ENCODE measurements at regions not wholly inside any gene's neighbourhood (a gene's known extent, or its start where the extent isn't known, plus 50 kb on each side); places are given as distances from the start of the nearest gene placed in this dataset.

- Histone ChIP-seq H3K4me1 (no peaks in the 10 kb centered on the region), H3K27ac (no peak overlapping the region), H3K36me3 (no peaks in the 10 kb centered on the region), H3K4me3 (no peak overlapping the region), H3K27me3 (no peaks in the 10 kb centered on the region), H3K9me3 (no peaks in the 10 kb centered on the region)
- FAIRE-seq: no peak
- 69 to 80% methylated on average over 2 of the region's 2 CpGs for WGBS, 2 donors
- DNase-seq: no peak
- intact Hi-C loops (cut with DNase I): no loop called here
- TF ChIP-seq CTCF (IDR thresholded peaks at IDR 0.05): no peak
- no peak for ATAC-seq
Measured at GRCh38 chr6:137733372-137733771, 133.7 kb upstream of the TNFAIP3 start.

DNA sequence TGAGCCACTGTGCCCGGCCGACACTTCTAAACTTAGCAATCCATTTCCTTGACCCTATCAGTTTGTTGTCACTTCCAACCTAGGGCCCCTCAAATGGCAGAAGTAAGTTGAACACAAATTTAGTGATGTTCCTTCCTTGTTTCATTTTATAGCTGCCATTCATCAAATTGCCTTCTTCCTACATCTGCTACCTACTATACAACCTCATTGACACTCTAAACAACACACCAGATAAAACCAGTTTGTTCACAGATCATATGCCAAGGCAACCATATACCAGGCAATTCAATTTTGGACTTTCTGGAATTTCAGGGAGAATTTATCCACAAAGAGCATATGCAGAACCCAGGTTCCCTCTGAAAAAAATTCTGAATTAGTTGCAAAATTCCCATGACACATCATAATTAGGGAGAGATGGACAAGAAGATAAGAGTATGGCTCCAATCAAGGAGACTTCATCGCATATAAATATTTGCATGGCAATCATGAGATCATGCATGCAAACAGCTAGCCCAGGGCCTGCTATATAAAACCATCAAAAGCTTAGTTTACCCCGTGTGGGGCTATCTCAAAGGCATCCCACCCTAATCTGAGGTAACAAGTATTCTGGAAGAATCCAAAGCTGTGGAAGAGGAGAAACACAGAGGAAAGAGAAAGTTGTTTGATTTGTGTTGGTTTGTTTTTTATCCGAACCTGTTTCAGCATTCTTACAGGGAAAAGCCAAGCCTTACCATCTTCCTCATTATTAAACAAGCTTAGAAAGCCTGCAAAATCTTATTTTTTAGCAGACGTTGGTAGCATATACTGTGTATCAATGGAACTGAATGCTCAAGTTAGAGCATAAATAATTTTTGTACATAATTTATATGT, 132.8 kb upstream of the TNFAIP3 start:
- TF ChIP-seq CTCF (IDR thresholded peaks at IDR 0.05): no peak
- no peak for DNase-seq
- Histone ChIP-seq H3K4me1 (no peaks in the 10 kb centered on the region), H3K27me3 (no peaks in the 10 kb centered on the region), H3K4me3 (no peak overlapping the region), H3K27ac (no peak overlapping the region), H3K36me3 (no peaks in the 10 kb centered on the region), H3K9me3 (no peaks in the 10 kb centered on the region)
- intact Hi-C loops (cut with DNase I): no loop called here
- 83 to 91% methylated on average over 6 of the region's 6 CpGs for WGBS, 2 donors
- FAIRE-seq: no peak
- ATAC-seq: no peak

GRCh38 chr6:137734875-137735182, 132.2 kb upstream of the TNFAIP3 start:
- H3K27me3 ChIP-seq: no peaks in the 10 kb centered on the region
- DNase-seq: no peak
- intact Hi-C loops (cut with DNase I): no loop called here
- H3K9me3 ChIP-seq: no peaks in the 10 kb centered on the region
- no peaks in the 10 kb centered on the region for H3K4me1 ChIP-seq
- no peak overlapping the region for H3K27ac ChIP-seq
- peak in 2 of 4 donors; percentile 38 to 61 for ATAC-seq
- no peak overlapping the region for H3K4me3 ChIP-seq
- 78 to 82% methylated on average over 4 of the region's 4 CpGs for WGBS, 2 donors
- FAIRE-seq: no peak
- no peaks in the 10 kb centered on the region for H3K36me3 ChIP-seq
- no peak for TF ChIP-seq CTCF (IDR thresholded peaks at IDR 0.05)

DNA sequence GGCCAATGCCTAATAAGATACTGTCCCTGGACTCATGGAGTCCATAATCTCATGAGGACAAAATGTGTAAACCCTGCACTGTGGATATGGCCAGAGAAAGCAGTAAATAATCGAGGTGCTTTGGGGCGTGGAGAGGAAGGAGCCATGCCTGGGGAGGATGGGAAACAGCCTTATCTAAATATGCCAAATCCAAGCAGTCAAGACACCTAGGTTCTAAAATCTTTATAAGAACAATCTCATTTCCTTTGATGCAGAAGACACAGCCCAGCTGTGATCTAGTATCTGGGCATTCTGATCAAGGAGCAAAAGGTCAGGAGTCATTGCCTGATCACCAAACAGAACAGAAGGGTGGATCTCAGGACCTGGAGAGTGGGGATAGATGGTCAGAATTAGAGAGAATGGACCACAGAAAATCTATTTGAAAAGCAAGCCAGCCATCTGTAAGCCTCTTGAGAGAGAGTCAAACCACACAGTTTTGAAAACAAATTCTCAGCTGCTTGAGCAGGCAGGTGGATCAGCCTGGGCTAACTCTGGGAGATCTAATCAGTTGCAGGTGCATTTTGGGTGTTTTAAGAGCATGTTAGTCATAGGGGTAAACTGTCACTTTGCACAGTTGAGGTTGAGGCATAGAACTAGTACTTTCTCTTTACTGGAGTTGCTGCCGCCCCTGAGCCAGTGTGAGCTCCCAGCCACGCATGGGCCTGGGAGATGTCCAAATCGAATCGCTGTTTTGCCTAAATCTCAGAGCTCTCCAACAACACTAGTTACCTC, 130.8 kb upstream of the TNFAIP3 start:
- 68 to 87% methylated on average over 6 of the region's 6 CpGs for WGBS, 2 donors
- FAIRE-seq (no peak), DNase-seq (no peak), ATAC-seq (no peak)
- no peaks in the 10 kb centered on the region for H3K27me3 ChIP-seq
- no peak for TF ChIP-seq CTCF (IDR thresholded peaks at IDR 0.05)
- H3K27ac ChIP-seq: no peak overlapping the region
- intact Hi-C loops (cut with DNase I): no loop called here
- H3K36me3 ChIP-seq: no peaks in the 10 kb centered on the region
- H3K4me1 ChIP-seq: no peaks in the 10 kb centered on the region
- H3K9me3 ChIP-seq: no peaks in the 10 kb centered on the region
- no peak overlapping the region for H3K4me3 ChIP-seq

DNA sequence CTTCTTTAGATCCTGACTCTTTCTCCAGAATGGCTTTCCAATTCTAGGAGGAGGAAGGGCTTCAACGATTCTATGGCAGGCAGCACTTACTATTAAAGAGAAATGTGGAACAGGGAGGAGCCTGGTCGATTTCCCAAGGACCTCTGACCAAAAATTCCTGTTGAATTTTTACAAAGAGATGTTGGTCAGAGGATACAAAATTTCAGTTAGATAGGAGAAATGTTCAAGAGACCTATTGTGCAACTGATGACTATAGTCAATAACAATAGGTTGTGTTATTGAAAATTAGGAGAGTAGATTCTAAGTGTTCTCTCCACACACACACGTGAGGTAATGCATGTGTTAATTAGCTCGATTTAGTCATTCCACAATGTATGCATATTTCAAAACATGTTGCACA, 130.1 kb upstream of the TNFAIP3 start:
- Histone ChIP-seq H3K4me3 (no peak overlapping the region), H3K27ac (no peak overlapping the region), H3K4me1 (no peaks in the 10 kb centered on the region), H3K9me3 (no peaks in the 10 kb centered on the region), H3K36me3 (no peaks in the 10 kb centered on the region), H3K27me3 (no peaks in the 10 kb centered on the region)
- no peak for DNase-seq
- WGBS, 2 donors: 54 to 63% methylated on average over 4 of the region's 4 CpGs
- intact Hi-C loops (cut with DNase I): no loop called here
- no peak for TF ChIP-seq CTCF (IDR thresholded peaks at IDR 0.05)
- FAIRE-seq: no peak
- ATAC-seq: no peak
